ENCODE measurements at regions not wholly inside any gene's neighbourhood (a gene's known extent, or its start where the extent isn't known, plus 50 kb on each side); places are given as distances from the start of the nearest gene placed in this dataset.

DNA sequence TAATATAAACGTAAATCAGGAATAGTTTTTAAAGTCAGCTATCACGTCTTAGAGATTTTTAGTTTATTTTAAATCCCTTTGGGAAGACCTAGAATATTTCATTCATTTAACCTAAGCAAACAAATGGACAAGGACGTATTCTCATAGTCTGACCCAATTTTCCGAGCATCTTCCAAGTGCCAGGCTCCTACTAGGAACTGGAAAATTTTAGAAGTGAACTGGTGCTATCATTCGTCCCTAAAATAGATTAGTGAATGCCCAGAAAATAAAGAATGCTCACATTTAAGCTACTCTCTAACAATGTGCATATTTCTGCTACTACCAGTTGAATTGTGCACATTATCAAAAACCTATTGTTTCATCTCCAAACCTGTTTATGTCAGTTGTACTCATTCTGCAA, 120.1 kb downstream of the ZFAND4 start:
- TF ChIP-seq, protein P1, sequence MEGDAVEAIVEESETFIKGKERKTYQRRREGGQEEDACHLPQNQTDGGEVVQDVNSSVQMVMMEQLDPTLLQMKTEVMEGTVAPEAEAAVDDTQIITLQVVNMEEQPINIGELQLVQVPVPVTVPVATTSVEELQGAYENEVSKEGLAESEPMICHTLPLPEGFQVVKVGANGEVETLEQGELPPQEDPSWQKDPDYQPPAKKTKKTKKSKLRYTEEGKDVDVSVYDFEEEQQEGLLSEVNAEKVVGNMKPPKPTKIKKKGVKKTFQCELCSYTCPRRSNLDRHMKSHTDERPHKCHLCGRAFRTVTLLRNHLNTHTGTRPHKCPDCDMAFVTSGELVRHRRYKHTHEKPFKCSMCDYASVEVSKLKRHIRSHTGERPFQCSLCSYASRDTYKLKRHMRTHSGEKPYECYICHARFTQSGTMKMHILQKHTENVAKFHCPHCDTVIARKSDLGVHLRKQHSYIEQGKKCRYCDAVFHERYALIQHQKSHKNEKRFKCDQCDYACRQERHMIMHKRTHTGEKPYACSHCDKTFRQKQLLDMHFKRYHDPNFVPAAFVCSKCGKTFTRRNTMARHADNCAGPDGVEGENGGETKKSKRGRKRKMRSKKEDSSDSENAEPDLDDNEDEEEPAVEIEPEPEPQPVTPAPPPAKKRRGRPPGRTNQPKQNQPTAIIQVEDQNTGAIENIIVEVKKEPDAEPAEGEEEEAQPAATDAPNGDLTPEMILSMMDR (IDR thresholded peaks at IDR 0.05) = no peak
- no peak for TF ChIP-seq EZH2 (IDR thresholded peaks at IDR 0.05)
- TF ChIP-seq EZH2phosphoT487 (IDR thresholded peaks at IDR 0.05) = no peak

All from neural progenitor cell (in vitro differentiated cells).